ENCODE measurements at regions not wholly inside any gene's neighbourhood (a gene's known extent, or its start where the extent isn't known, plus 50 kb on each side); places are given as distances from the start of the nearest gene placed in this dataset.

DNA sequence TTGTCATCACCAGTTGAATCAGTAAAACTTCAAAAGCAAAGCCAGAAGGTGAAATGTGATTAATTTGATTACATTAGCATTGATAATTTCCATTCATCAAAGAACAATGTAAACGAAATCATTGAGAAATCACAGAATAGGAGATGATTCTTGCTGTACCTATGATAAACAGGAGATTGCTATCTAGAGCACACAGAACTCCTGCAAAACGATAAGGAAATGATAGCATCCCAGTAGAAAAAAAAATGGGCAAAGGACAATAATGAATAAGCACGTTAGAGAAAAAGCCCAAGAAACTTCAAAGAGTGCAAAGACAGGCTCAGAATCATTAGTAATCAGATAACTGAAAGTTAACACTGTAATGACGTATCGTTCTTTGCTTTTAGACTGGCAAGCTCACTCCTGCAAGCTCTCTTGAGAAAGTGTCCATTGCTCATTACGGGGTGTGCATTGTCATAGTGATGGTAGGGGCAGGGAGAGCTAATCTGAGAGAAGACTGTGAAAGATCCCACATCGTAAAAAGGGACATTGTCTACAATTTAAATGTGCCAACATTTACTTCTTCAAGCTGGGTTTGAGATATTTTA, 143.6 kb downstream of the SPP2 start:
- TF ChIP-seq EZH2 (IDR thresholded peaks at IDR 0.05; ENCODE audit: low read length, missing control alignments): no peak
- TF ChIP-seq, protein P1, sequence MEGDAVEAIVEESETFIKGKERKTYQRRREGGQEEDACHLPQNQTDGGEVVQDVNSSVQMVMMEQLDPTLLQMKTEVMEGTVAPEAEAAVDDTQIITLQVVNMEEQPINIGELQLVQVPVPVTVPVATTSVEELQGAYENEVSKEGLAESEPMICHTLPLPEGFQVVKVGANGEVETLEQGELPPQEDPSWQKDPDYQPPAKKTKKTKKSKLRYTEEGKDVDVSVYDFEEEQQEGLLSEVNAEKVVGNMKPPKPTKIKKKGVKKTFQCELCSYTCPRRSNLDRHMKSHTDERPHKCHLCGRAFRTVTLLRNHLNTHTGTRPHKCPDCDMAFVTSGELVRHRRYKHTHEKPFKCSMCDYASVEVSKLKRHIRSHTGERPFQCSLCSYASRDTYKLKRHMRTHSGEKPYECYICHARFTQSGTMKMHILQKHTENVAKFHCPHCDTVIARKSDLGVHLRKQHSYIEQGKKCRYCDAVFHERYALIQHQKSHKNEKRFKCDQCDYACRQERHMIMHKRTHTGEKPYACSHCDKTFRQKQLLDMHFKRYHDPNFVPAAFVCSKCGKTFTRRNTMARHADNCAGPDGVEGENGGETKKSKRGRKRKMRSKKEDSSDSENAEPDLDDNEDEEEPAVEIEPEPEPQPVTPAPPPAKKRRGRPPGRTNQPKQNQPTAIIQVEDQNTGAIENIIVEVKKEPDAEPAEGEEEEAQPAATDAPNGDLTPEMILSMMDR (conservative IDR thresholded peaks at IDR 0.05 in 1 of 2, IDR thresholded peaks at IDR 0.05 in 1 of 2; ENCODE audit: low read depth in 1 of 2, low read length in 2 of 2): no peak

All from fibroblast of lung (primary cell).